HepG2 (cell line): ENCODE measurements at regions not wholly inside any gene's neighbourhood (a gene's known extent, or its start where the extent isn't known, plus 50 kb on each side); places are given as distances from the start of the nearest gene placed in this dataset.

Experiments
- CCDC6 ChIP-seq: sonication (generic); formaldehyde crosslinking; IDR thresholded peaks from 2 replicates; pipeline ENCODE4 v1.8.1; 2022; ENCODE audit warnings: mild to moderate bottlenecking, missing genetic modification reagents, moderate library complexity
- CHCHD3 ChIP-seq: sonication (generic); formaldehyde crosslinking; IDR thresholded peaks from 2 replicates; pipeline ENCODE4 v1.8.0; 2022; ENCODE audit warnings: mild to moderate bottlenecking, missing genetic modification reagents, moderate library complexity
- GLMP ChIP-seq: sonication (generic); formaldehyde crosslinking; IDR thresholded peaks from 2 replicates; pipeline ENCODE4 v1.9.0; 2021; ENCODE audit warnings: missing genetic modification reagents, mild to moderate bottlenecking, borderline replicate concordance
- GMEB1 ChIP-seq: sonication (generic); formaldehyde crosslinking; IDR thresholded peaks from 2 replicates; pipeline ENCODE4 v1.5.1; 2020; ENCODE audit warnings: missing genetic modification reagents, mild to moderate bottlenecking, borderline replicate concordance
- HOXD1 ChIP-seq: sonication (generic); formaldehyde crosslinking; IDR thresholded peaks from 2 replicates; pipeline ENCODE4 v1.5.0; 2020; ENCODE audit warnings: missing genetic modification reagents
- JUN ChIP-seq: sonication (generic); formaldehyde crosslinking; IDR thresholded peaks from 2 replicates; pipeline ENCODE4 v1.4.0; 2020; ENCODE audit warnings: mild to moderate bottlenecking, missing genetic modification reagents
- KDM2A ChIP-seq: sonication (generic); formaldehyde crosslinking; IDR thresholded peaks from 2 replicates; pipeline ENCODE4 v1.4.0; 2020; ENCODE audit warnings: low read depth, missing genetic modification reagents, borderline replicate concordance
- MAFK ChIP-seq, 2 experiments: IDR thresholded peaks in 1 of 2; conservative IDR thresholded peaks in 1 of 2; 2 replicates each; pipeline ENCODE4 v1.6.1; 2011; ENCODE audit warnings: improper control_type of control experiment in 2 of 2, low read length in 2 of 2
- MEIS1 ChIP-seq: sonication (generic); formaldehyde crosslinking; IDR thresholded peaks from 2 replicates; pipeline ENCODE4 v1.9.0; 2021; ENCODE audit warnings: mild to moderate bottlenecking, missing genetic modification reagents, moderate library complexity, borderline replicate concordance
- MIER3 ChIP-seq: IDR thresholded peaks from 2 replicates; pipeline ENCODE4 v1.6.1; 2016; ENCODE audit warnings: missing compliant biosample characterization, borderline replicate concordance
- NFRKB ChIP-seq: fragments of 450-650 bp; IDR thresholded peaks from 2 replicates; pipeline ENCODE4 v1.6.1; 2017
- REST ChIP-seq, 2 experiments: IDR thresholded peaks; 2 replicates each; pipeline ENCODE4 v1.6.1; 2011 to 2012; ENCODE audit warnings: low read length in 2 of 2, borderline replicate concordance in 1 of 2, low read depth in 1 of 2, mild to moderate bottlenecking in 1 of 2, moderate library complexity in 1 of 2
- SALL2 ChIP-seq: sonication (generic); formaldehyde crosslinking; IDR thresholded peaks from 2 replicates; pipeline ENCODE4 v1.8.1; 2023; ENCODE audit warnings: mild to moderate bottlenecking, missing genetic modification reagents, inconsistent platforms
- SETDB1 ChIP-seq: sonication (generic); formaldehyde crosslinking; IDR thresholded peaks from 2 replicates; pipeline ENCODE4 v1.5.1; 2020; ENCODE audit warnings: missing genetic modification reagents, mild to moderate bottlenecking, borderline replicate concordance
- STAG1 ChIP-seq: sonication (generic); formaldehyde crosslinking; IDR thresholded peaks from 2 replicates; pipeline ENCODE4 v1.4.0; 2020; ENCODE audit warnings: missing genetic modification reagents
- THYN1 ChIP-seq: sonication (generic); formaldehyde crosslinking; IDR thresholded peaks from 2 replicates; pipeline ENCODE4 v1.8.1; 2023; ENCODE audit warnings: low read depth, mild to moderate bottlenecking, moderate library complexity, missing genetic modification reagents, borderline replicate concordance
- ZBTB42 ChIP-seq: sonication (generic); formaldehyde crosslinking; IDR thresholded peaks from 2 replicates; pipeline ENCODE4 v1.5.0; 2020; ENCODE audit warnings: mild to moderate bottlenecking, missing genetic modification reagents
- ZMYM2 ChIP-seq: sonication (generic); formaldehyde crosslinking; IDR thresholded peaks from 2 replicates; pipeline ENCODE4 v1.8.0; 2022; ENCODE audit warnings: mild to moderate bottlenecking, missing genetic modification reagents
- ZNF292 ChIP-seq: sonication (generic); formaldehyde crosslinking; IDR thresholded peaks from 2 replicates; pipeline ENCODE4 v1.8.1; 2022; ENCODE audit warnings: mild to moderate bottlenecking, low read depth, missing genetic modification reagents, borderline replicate concordance
- ZNF335 ChIP-seq: sonication (generic); formaldehyde crosslinking; IDR thresholded peaks from 2 replicates; pipeline ENCODE4 v1.4.0; 2020; ENCODE audit warnings: missing genetic modification reagents
- ZNF552 ChIP-seq: sonication (generic); formaldehyde crosslinking; IDR thresholded peaks from 2 replicates; pipeline ENCODE4 v1.9.0; 2022; ENCODE audit warnings: missing genetic modification reagents, mild to moderate bottlenecking, borderline replicate concordance
- ZNF747 ChIP-seq: sonication (generic); formaldehyde crosslinking; IDR thresholded peaks from 2 replicates; pipeline ENCODE4 v1.8.1; 2023; ENCODE audit warnings: missing genetic modification reagents, mild to moderate bottlenecking, borderline replicate concordance
- ZNF782 ChIP-seq: sonication (generic); formaldehyde crosslinking; IDR thresholded peaks from 2 replicates; pipeline ENCODE4 v1.4.0; 2020; ENCODE audit warnings: missing genetic modification reagents, mild to moderate bottlenecking, borderline replicate concordance
- ZSCAN30 ChIP-seq: sonication (generic); formaldehyde crosslinking; IDR thresholded peaks from 2 replicates; pipeline ENCODE4 v1.5.0; 2020; ENCODE audit warnings: mild to moderate bottlenecking, missing genetic modification reagents

- TF ChIP-seq GMEB1 (CRISPR knock-in tag) = no peak; the same call in 1 of the 2 replicates
- peak; percentile 78 to 91 for TF ChIP-seq MAFK (conservative IDR thresholded peaks at IDR 0.05 in 1 of 2, IDR thresholded peaks at IDR 0.05 in 1 of 2; ENCODE audit: low read length in 2 of 2)
- TF ChIP-seq THYN1 (CRISPR knock-in tag) = no peak
- peak; percentile 81; the same call in 1 of the 2 replicates for TF ChIP-seq ZMYM2 (CRISPR knock-in tag)
- no peak for TF ChIP-seq ZNF292 (CRISPR knock-in tag)
- TF ChIP-seq SETDB1 = 0 out of 2 replicates have a peak, but pooled peaks have one; percentile 74
- no peak for TF ChIP-seq GLMP
- TF ChIP-seq REST (IDR thresholded peaks at IDR 0.05; ENCODE audit: borderline replicate concordance in 1 of 2, low read depth in 1 of 2, low read length in 2 of 2) = peak in 1 of 2 experiments; percentile 12; a peak in 1 of 4 replicates
- TF ChIP-seq KDM2A = peak; percentile 56; the same call in 1 of the 2 replicates
- no peak for TF ChIP-seq ZNF782
- TF ChIP-seq JUN (CRISPR knock-in tag) = peak; percentile 82
- TF ChIP-seq CHCHD3 (CRISPR knock-in tag) = no peak
- no peak for TF ChIP-seq NFRKB
- TF ChIP-seq ZBTB42 = no peak; the same call in 1 of the 2 replicates
- TF ChIP-seq CCDC6 = no peak
- no peak for TF ChIP-seq ZSCAN30 (CRISPR knock-in tag)
- peak; percentile 29; the same call in 1 of the 2 replicates for TF ChIP-seq STAG1 (CRISPR knock-in tag)
- TF ChIP-seq HOXD1 (CRISPR knock-in tag) = 0 out of 2 replicates have a peak, but pooled peaks have one; percentile 35
- TF ChIP-seq ZNF552 (CRISPR knock-in tag) = 0 out of 2 replicates have a peak, but pooled peaks have one; percentile 43
- TF ChIP-seq MEIS1 (CRISPR knock-in tag) = peak; percentile 11; the same call in 1 of the 2 replicates
- TF ChIP-seq SALL2 = peak; percentile 66; the same call in 1 of the 2 replicates
- 0 out of 2 replicates have a peak, but pooled peaks have one; percentile 69 for TF ChIP-seq ZNF335 (CRISPR knock-in tag)
- peak; percentile 96; the same call in 1 of the 2 replicates for TF ChIP-seq MIER3 (CRISPR knock-in tag)
- 0 out of 2 replicates have a peak, but pooled peaks have one; percentile 58 for TF ChIP-seq ZNF747 (CRISPR knock-in tag)
Measured at GRCh38 chr2:74747411-74748080, 86.4 kb upstream of the HK2 start (continued).
